Upper lobe of left lung (tissue), 4 donors: ENCODE measurements at regions not wholly inside any gene's neighbourhood (a gene's known extent, or its start where the extent isn't known, plus 50 kb on each side); places are given as distances from the start of the nearest gene placed in this dataset.

Experiments
- CTCF ChIP-seq, 6 experiments: fragments of 450-650 bp in 4 of 6; fragments of 200-600 bp in 2 of 6; sonication (generic) in 2 of 6; IDR thresholded peaks; one replicate each; pipeline ENCODE4 v1.5.1; 2016 to 2019; ENCODE audit warnings: antibody characterized with exemption in 6 of 6
- EP300 ChIP-seq, 4 donors: sonication (generic); formaldehyde crosslinking; IDR thresholded peaks; one replicate each; pipeline ENCODE4 v1.5.1; 2017; ENCODE audit warnings: antibody characterized with exemption in 4 of 4, control low read depth in 2 of 4
- POLR2A ChIP-seq, 4 donors: fragments of 450-650 bp; IDR thresholded peaks; one replicate each; pipeline ENCODE4 v1.5.1; 2016 to 2017; ENCODE audit warnings: antibody characterized with exemption in 4 of 4, mild to moderate bottlenecking in 2 of 4
- POLR2AphosphoS5 ChIP-seq, 2 donors: sonication (generic); formaldehyde crosslinking; IDR thresholded peaks; one replicate each; pipeline ENCODE4 v1.5.1; 2017; ENCODE audit warnings: antibody characterized with exemption in 2 of 2

DNA sequence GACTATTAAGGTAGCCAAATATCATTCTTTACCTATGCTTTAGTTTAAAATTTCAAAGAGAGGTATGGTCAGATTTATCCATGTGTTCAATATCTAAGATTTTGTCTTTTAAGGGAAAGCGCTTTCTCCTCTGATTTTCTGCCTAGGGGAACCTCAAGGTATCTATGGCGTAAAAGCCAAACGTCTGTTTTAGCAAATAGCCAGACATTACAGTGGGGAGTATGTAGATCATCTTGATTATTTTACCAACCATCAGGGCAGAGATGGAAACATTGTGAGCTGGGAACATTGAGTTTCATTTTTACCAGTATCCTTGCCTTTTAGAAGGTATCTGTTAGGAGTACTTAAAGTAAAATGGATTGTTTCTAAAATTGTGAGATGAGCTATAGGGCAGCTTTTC, 71.0 kb downstream of the LEPR start:
- TF ChIP-seq CTCF (IDR thresholded peaks at IDR 0.05) (no peak), EP300 (IDR thresholded peaks at IDR 0.05) (no peak), POLR2A (IDR thresholded peaks at IDR 0.05) (no peak), POLR2AphosphoS5 (IDR thresholded peaks at IDR 0.05) (no peak)
